AG10803 (cell line): ENCODE measurements at regions not wholly inside any gene's neighbourhood (a gene's known extent, or its start where the extent isn't known, plus 50 kb on each side); places are given as distances from the start of the nearest gene placed in this dataset.

Source experiments
- DNase-seq: peaks from one replicate; pipeline ENCODE4 v3.0.0; 2010; ENCODE audit warnings: low read depth
- H3K4me3 ChIP-seq: 2 replicates; pipeline ENCODE4 v1.5.1; 2011; ENCODE audit warnings: mild to moderate bottlenecking, low read length, control low read depth
- TF ChIP-seq, protein P1 (sequence below): conservative IDR thresholded peaks from 2 replicates; pipeline ENCODE4 v1.5.1; 2011; ENCODE audit warnings: mild to moderate bottlenecking, low read length, control low read depth, inconsistent platforms

DNA sequence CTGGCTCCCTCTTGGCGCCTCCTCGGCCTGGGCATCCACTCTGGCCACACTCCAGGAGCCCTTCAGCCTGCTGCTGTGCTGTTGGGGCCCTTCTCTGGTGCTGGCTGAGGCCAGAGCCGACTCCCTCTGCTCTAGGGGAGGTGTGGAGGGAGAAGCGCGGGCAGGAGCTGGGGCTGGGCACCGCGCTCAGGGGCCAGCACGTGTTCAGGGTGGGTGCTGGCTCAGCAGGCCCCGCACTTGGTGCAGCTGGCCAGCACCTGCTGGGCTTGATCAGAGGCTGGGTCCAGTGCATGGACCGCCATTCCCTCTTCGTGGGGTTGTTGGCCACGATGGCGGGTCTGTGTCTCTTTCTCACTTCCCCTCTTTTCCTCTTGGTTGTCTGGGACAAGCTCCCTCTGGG, 2381.0 kb downstream of the LRRC4C start:
- no peak overlapping the region for H3K4me3 ChIP-seq
- no peak for DNase-seq
- TF ChIP-seq, protein P1, sequence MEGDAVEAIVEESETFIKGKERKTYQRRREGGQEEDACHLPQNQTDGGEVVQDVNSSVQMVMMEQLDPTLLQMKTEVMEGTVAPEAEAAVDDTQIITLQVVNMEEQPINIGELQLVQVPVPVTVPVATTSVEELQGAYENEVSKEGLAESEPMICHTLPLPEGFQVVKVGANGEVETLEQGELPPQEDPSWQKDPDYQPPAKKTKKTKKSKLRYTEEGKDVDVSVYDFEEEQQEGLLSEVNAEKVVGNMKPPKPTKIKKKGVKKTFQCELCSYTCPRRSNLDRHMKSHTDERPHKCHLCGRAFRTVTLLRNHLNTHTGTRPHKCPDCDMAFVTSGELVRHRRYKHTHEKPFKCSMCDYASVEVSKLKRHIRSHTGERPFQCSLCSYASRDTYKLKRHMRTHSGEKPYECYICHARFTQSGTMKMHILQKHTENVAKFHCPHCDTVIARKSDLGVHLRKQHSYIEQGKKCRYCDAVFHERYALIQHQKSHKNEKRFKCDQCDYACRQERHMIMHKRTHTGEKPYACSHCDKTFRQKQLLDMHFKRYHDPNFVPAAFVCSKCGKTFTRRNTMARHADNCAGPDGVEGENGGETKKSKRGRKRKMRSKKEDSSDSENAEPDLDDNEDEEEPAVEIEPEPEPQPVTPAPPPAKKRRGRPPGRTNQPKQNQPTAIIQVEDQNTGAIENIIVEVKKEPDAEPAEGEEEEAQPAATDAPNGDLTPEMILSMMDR: no peak

DNA sequence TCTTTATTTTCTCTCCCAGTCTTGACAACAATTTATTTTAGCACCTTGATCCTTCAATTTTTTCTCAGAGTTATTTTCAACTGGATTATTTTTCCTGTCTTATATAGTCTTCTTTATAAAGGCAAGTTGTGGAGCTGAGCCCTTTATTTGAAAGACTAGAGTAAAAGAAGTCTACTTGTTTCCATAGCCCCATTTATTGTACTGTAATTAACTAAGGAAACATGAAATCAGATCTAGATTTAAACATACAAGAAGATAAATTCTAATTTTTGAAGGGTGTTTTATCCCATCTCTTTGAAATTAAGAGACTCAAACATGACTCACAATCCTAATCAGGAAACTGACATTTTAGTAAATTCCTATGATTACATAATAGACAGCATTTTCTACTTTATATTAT, 2421.8 kb downstream of the LRRC4C start:
- no peak for DNase-seq
- TF ChIP-seq, protein P1: no peak

DNA sequence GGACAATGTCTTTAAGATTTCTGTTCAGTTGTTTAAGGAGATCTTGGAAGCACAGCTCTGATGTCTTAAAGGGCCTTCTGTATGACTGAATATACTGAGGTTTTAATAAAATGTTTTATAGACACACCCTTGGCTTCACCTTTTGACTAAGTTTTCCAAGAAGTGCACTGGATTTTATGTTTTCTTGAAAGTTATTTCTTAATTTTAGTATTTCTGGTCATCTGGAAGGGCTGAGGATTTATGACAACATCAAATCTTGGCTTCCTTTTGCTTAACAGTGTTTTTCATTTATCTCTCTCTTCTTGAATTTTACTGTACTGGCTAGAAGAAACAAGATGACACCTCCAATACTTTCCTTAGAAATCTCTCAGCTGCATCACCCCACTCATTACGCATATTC, 2423.4 kb downstream of the LRRC4C start:
- DNase-seq: no peak
- H3K4me3 ChIP-seq: no peak overlapping the region
- TF ChIP-seq, protein P1: no peak

More for the DNA sequence above, 2421.8 kb downstream of the LRRC4C start:
- no peak overlapping the region for H3K4me3 ChIP-seq

DNA sequence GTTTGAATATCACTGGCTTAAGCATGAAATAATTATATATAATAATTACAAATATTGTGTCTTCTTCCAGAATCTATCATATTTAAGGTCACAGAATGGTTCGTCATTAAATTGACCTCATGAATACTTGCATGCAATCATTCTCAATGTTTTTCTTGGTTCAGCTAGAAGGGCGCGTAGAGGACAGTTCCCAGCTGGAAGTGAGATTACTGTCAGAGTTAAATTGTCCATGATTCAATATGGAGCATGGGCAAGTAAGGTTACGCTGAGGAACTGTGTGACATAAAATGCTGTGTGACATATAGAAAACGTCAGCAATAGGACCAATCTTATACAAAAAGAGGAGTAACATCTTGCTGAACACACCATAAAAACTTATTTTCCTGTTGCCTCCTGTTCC, 2423.5 kb upstream of the RAG2 start:
- H3K4me3 ChIP-seq: no peak overlapping the region
- TF ChIP-seq, protein P1: no peak
- DNase-seq: no peak

DNA sequence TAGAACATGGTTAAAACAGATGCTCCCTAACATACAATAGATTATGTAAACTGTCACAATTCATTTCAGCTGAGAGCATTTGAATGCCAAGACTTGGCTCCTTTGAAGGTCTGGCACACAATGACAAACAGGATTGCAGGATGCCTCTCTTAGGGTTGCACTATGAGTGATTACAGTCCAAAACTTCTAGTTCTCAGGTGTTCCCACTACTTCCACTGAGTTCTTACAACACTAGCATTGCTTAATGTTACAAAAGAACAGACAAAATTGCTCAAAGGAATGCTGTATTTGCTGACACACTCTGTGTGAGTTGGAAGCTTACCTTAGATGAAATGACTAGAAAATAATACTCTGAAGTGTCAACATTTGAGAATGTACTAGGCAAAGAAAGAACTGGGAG, 2413.8 kb upstream of the RAG2 start:
- DNase-seq: no peak
- TF ChIP-seq, protein P1: no peak
- H3K4me3 ChIP-seq: no peak overlapping the region

DNA sequence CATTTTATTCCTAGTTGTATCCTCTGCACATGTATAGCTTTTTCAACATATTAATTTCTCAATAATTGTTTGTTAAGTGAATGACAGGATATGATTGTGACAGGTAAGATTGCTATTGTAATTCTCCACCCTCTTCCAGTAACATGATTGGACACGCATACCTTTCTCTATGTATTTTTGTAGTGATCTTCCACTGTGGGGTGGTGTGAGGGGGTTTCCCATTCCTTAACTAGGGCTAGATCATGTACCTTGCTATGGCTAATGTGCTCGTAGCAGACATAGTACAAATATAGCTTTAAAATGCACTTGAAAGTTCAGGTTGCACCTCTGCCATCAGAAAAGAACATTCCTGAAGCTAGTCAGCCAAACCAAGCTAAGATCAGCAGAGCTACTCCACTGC, 2392.8 kb upstream of the RAG2 start:
- TF ChIP-seq, protein P1: no peak
- H3K4me3 ChIP-seq: no peak overlapping the region
- DNase-seq: no peak

DNA sequence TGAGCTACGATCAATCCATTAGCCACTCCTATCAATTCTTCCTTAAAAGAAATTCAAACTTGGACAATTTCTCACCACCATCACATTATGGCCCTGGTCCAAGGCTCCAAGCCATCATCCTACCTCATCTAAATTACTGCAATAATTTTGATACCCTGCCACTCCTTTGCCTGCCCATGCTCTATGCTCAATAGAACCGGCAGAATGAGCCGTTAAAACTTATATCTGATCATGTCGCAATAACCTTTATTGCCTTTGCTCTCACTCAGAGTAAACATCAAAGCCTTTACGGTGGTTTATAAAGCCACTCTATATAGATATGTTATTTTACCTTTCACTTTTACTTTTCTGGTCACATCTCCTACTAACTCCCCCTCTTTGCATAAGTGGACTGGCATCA, 2392.1 kb upstream of the RAG2 start:
- no peak for DNase-seq
- H3K4me3 ChIP-seq: no peak overlapping the region
- TF ChIP-seq, protein P1: no peak
